ENCODE measurements at regions not wholly inside any gene's neighbourhood (a gene's known extent, or its start where the extent isn't known, plus 50 kb on each side); places are given as distances from the start of the nearest gene placed in this dataset.

GRCh38 chr1:2857521-2857920, 56.0 kb upstream of the TTC34 start:
- no peak for DNase-seq (ENCODE audit: low read depth in 2 of 2)
- TF ChIP-seq CTCF (IDR thresholded peaks at IDR 0.05; ENCODE audit: low read depth, low read length): no peak
- no peak overlapping the region for H3K4me3 ChIP-seq (replicated peaks in 1 of 2; ENCODE audit: low read depth in 2 of 2, low read length in 2 of 2)

- no peak for DNase-seq (ENCODE audit: low read depth in 2 of 2)
- no peak for TF ChIP-seq CTCF (IDR thresholded peaks at IDR 0.05; ENCODE audit: low read depth, low read length)
- H3K4me3 ChIP-seq (replicated peaks in 1 of 2; ENCODE audit: low read depth in 2 of 2, low read length in 2 of 2): no peak overlapping the region
Measured at GRCh38 chr1:2858676-2859075, 57.2 kb upstream of the TTC34 start.

- H3K4me3 ChIP-seq (replicated peaks in 1 of 2; ENCODE audit: low read depth in 2 of 2, low read length in 2 of 2): no peak overlapping the region
- no peak for DNase-seq (ENCODE audit: low read depth in 2 of 2)
- TF ChIP-seq CTCF (IDR thresholded peaks at IDR 0.05; ENCODE audit: low read depth, low read length): no peak
Measured at GRCh38 chr1:2859219-2859880, 57.9 kb upstream of the TTC34 start.

- no peak overlapping the region for H3K4me3 ChIP-seq (replicated peaks in 1 of 2; ENCODE audit: low read depth in 2 of 2, low read length in 2 of 2)
- TF ChIP-seq CTCF (IDR thresholded peaks at IDR 0.05; ENCODE audit: low read depth, low read length): no peak
- no peak for DNase-seq (ENCODE audit: low read depth in 2 of 2)
Measured at GRCh38 chr1:2859881-2860430, 58.5 kb upstream of the TTC34 start.

GRCh38 chr1:2860476-2861142, 59.1 kb upstream of the TTC34 start:
- DNase-seq (ENCODE audit: low read depth in 2 of 2): no peak
- TF ChIP-seq CTCF (IDR thresholded peaks at IDR 0.05; ENCODE audit: low read depth, low read length): no peak
- no peak overlapping the region for H3K4me3 ChIP-seq (replicated peaks in 1 of 2; ENCODE audit: low read depth in 2 of 2, low read length in 2 of 2)

- H3K4me3 ChIP-seq (replicated peaks in 1 of 2; ENCODE audit: low read depth in 2 of 2, low read length in 2 of 2): no peak overlapping the region
- no peak for TF ChIP-seq CTCF (IDR thresholded peaks at IDR 0.05; ENCODE audit: low read depth, low read length)
- no peak for DNase-seq (ENCODE audit: low read depth in 2 of 2)
Measured at GRCh38 chr1:2861143-2861987, 59.9 kb upstream of the TTC34 start.

Measured in cardiac fibroblast (primary cell).